OCI-LY1 (cell line): ENCODE measurements at regions not wholly inside any gene's neighbourhood (a gene's known extent, or its start where the extent isn't known, plus 50 kb on each side); places are given as distances from the start of the nearest gene placed in this dataset.
A peak's percentile ranks its signal among the peaks of the same experiment; 100 is the strongest.

ENCODE experiments used
- CTCF ChIP-seq: fragments of 200-600 bp; sonication (generic), shearing (Covaris generic); IDR thresholded peaks from 2 replicates; pipeline ENCODE4 v1.5.1; 2017; ENCODE audit warnings: mild to moderate bottlenecking, antibody characterized with exemption, low read length, moderate library complexity, mixed read lengths
- EZH2 ChIP-seq: fragments of 200-600 bp; sonication (generic), shearing (Covaris generic); IDR thresholded peaks from 2 replicates; pipeline ENCODE4 v1.8.0; 2017; ENCODE audit warnings: borderline replicate concordance, mixed run types, mild to moderate bottlenecking, antibody characterized with exemption, low read length, moderate library complexity, mixed read lengths

DNA sequence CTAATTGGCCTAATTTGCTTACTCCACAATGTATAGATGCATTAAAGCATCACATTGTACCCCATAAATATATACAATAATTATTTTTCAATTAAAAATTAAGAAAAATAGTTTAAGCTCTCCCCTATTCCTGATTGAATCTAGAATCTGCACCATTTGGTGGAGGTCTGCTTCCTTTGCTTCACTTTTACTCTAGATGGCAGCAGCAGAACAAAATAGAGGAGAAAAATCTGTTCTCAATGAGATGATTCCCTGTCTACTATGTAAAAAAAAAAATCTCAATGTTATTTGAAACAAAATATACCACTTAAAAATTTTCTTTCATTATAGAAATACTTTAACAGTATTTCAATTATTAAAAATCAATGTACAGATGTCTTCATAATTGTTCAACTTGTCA, 109.6 kb upstream of the FXR1 start:
- TF ChIP-seq CTCF (peak; percentile 58), EZH2 (no peak)
